MCF 10A (cell line): ENCODE measurements at regions not wholly inside any gene's neighbourhood (a gene's known extent, or its start where the extent isn't known, plus 50 kb on each side); places are given as distances from the start of the nearest gene placed in this dataset.

Experiments used
- BruUV-seq: library from RNA; stranded (reverse); fragments of 400-500 nt; replicated peaks from 2 replicates; lab custom pipeline; 2021; lab: Mats Ljungman, UMichigan
- CTCF ChIA-PET: fragments of 300-600 bp; sonication (Branson Sonifier 250); formaldehyde crosslinking; extraction: SDS; loops from one replicate; lab custom pipeline; 2021; ENCODE audit warnings: antibody characterized with exemption, inconsistent platforms; lab: Yijun Ruan, JAX
- POLR2A ChIA-PET: fragments of 300-600, 350-650 bp; sonication (Branson Sonifier 250); formaldehyde crosslinking; extraction: SDS; loops from one replicate; lab custom pipeline; 2020; ENCODE audit warnings: antibody characterized with exemption, inconsistent platforms; lab: Yijun Ruan, JAX
- DNase-seq: peaks from one replicate; pipeline ENCODE4 v3.0.0-alpha.2; 2018; ENCODE audit not compliant: unreplicated experiment
- H3K27ac Mint-ChIP-seq: one replicate; pipeline ENCODE4 v1.8.0; 2022; ENCODE audit warnings: mild to moderate bottlenecking, low read depth, mixed read lengths; ENCODE audit not compliant: unreplicated experiment
- H3K27me3 Mint-ChIP-seq: one replicate; pipeline ENCODE4 v1.8.0; 2022; ENCODE audit warnings: mixed read lengths; ENCODE audit not compliant: insufficient read depth, unreplicated experiment
- H3K36me3 Mint-ChIP-seq: one replicate; pipeline ENCODE4 v1.8.0; 2022; ENCODE audit warnings: mild to moderate bottlenecking, moderate library complexity, mixed read lengths; ENCODE audit not compliant: insufficient read depth, unreplicated experiment
- H3K4me1 Mint-ChIP-seq: one replicate; pipeline ENCODE4 v1.8.0; 2022; ENCODE audit warnings: mixed read lengths; ENCODE audit not compliant: insufficient read depth, unreplicated experiment
- H3K4me3 Mint-ChIP-seq: one replicate; pipeline ENCODE4 v1.8.0; 2022; ENCODE audit warnings: mild to moderate bottlenecking, moderate library complexity, mixed read lengths; ENCODE audit not compliant: unreplicated experiment
- H3K9me3 Mint-ChIP-seq: one replicate; pipeline ENCODE4 v1.8.0; 2022; ENCODE audit warnings: mixed read lengths; ENCODE audit not compliant: unreplicated experiment
- intact Hi-C: fragments of 100-400 bp; cut with micrococcal nuclease; formaldehyde crosslinking; loops from 2 replicates; pipeline ENCODE4 v1.14.1; 2022
- TF ChIP-seq, protein P1 (sequence below): fragments of 200-600 bp; IDR thresholded peaks from one replicate; pipeline ENCODE4 v1.8.0; 2022; ENCODE audit warnings: antibody characterized with exemption, mild to moderate bottlenecking; ENCODE audit not compliant: unreplicated experiment

DNA sequence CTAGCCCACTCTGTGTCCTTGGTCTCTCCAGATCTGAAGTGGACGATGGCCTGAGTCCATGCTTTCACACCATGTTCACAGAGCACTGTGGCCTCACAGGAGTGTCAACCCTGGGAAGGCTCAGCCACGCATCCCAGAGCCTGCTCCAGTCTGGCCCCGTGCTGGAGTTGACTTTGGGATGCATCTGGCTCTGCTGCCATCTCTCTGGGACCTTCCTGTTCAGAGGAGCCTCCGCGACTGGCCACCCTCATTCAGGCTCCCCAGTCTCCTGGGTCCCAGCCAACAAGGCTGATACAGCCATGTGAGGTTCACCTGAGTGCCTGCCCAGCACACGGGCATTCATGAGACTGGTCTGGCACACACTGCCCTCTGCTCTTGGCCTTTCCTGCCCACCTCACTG lies 199.7 kb upstream of the RAB6C start:
- Mint-ChIP-seq H3K36me3 (no peaks in the 10 kb centered on the region), H3K4me3 (no peak overlapping the region), H3K27ac (no peak overlapping the region), H3K9me3 (peaks cover 8% of the 10 kb centered on the region), H3K27me3 (no peaks in the 10 kb centered on the region), H3K4me1 (no peaks in the 10 kb centered on the region)
- CTCF ChIA-PET = interaction anchor here (1.0 kb wide), 1 partner anchor 12 kb away, joined by 3 read pairs; no protein-coding TSS in a partner anchor
- POLR2A ChIA-PET = no interaction called here
- BruUV-seq = no TSS peak
- intact Hi-C loops = no loop called here
- TF ChIP-seq, protein P1, sequence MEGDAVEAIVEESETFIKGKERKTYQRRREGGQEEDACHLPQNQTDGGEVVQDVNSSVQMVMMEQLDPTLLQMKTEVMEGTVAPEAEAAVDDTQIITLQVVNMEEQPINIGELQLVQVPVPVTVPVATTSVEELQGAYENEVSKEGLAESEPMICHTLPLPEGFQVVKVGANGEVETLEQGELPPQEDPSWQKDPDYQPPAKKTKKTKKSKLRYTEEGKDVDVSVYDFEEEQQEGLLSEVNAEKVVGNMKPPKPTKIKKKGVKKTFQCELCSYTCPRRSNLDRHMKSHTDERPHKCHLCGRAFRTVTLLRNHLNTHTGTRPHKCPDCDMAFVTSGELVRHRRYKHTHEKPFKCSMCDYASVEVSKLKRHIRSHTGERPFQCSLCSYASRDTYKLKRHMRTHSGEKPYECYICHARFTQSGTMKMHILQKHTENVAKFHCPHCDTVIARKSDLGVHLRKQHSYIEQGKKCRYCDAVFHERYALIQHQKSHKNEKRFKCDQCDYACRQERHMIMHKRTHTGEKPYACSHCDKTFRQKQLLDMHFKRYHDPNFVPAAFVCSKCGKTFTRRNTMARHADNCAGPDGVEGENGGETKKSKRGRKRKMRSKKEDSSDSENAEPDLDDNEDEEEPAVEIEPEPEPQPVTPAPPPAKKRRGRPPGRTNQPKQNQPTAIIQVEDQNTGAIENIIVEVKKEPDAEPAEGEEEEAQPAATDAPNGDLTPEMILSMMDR = no peak
- DNase-seq = no peak

DNA sequence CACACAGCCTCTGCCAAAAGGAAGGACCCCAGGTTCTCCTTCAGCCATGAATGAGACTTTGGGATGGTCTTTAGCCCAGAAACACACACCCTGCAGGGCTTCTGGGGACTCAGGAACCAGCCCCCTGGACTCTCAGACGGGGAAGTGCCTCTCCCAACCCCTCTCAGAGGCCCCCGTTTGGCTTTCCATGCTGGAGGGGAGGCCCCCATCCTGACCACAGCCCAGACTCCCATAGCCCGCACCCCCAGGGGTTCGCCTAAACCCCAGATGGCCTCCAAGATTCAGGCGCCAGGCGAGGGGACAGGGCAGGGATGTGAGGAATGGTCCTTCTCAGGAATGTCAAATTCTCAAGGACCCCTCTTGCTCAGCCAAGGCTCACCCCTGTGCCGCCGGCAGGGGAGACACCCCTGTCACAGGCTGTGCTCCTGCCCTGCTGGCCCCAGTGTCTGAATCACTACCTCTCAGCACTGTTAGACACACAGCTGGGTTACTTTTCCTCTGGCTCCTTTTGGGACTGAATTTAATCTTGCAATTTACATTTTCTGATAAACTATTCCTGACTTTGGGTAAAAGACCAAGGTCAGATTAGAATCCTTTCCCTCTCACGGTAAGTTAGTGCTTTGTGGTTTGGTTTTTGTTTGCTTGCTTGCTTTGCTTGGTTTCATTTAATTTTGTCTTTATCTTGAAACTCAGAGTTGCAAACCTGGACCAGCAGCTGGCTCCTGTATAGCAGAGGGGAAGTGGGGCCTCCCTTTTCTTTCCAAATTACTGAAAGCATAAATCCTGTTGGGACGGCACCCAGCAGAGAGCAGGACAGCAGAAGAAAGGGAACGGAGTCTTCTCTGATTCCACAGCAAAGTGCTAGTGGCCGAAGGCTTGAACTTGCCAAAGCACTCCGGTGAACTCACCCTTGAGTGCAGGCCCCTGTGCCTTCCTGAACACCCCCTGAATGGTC lies 198.9 kb upstream of the RAB6C start:
- Mint-ChIP-seq H3K27me3 (no peaks in the 10 kb centered on the region), H3K4me1 (no peaks in the 10 kb centered on the region), H3K4me3 (no peak overlapping the region), H3K27ac (no peak overlapping the region), H3K9me3 (peaks cover 8% of the 10 kb centered on the region), H3K36me3 (no peaks in the 10 kb centered on the region)
- DNase-seq = no peak
- ChIA-PET CTCF (interaction anchor here (1.0 to 1.6 kb wide), 2 partner anchors 11 to 32 kb away, joined by 3 to 5 read pairs; no protein-coding TSS in a partner anchor), POLR2A (no interaction called here)
- TF ChIP-seq, protein P1 = no peak
- intact Hi-C loops = no loop called here
- no TSS peak for BruUV-seq

DNA sequence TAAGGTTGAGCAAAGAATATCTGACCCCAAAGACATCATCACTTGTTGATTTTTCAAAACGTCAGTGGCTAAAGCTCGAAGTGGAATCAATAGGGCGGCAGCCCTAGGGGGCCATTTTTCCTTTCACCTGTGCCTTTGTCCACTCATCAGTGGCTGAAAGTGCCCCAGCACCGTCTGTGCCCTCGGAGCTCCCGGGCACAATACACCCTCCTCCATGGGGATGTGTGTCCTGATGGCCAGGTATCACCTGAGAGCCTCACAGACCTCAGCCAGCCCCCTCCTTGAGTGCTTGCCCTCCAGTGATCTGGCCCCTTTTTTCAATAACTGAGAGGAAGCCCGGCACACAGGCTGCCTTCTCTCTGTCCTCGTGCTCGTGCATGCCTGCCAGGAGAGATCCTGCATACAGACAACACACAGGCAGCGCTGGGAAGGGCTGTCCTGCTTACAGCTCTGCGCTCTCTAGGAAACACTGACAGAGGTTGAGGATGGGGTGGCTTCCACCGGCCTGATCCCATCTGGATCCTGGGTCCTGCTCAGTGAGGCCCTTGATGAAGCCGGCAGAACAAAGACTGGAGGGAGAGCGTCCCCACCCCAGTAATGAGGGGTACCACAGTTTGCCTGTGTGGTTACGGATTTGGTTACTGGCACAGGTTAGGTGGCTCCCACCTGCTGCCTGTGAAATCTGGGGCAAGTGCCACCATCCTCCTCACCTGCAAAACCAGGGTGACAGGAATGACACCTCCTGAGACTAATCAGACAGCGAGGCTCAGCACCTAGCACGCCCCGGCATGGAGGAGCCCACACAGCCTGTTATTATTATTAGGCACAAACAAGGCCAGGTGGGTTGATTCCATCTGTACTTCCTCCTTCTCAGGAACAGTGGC lies 197.5 kb upstream of the RAB6C start:
- Mint-ChIP-seq H3K36me3 (no peaks in the 10 kb centered on the region), H3K27me3 (no peaks in the 10 kb centered on the region), H3K27ac (no peak overlapping the region), H3K9me3 (peaks cover 8% of the 10 kb centered on the region), H3K4me3 (no peak overlapping the region), H3K4me1 (no peaks in the 10 kb centered on the region)
- POLR2A ChIA-PET = no interaction called here
- intact Hi-C loops = no loop called here
- BruUV-seq = no TSS peak
- no peak for DNase-seq
- TF ChIP-seq, protein P1 = no peak
- CTCF ChIA-PET = interaction anchor here (1.6 kb wide), 1 partner anchor 33 kb away, joined by 5 read pairs; no protein-coding TSS in a partner anchor

DNA sequence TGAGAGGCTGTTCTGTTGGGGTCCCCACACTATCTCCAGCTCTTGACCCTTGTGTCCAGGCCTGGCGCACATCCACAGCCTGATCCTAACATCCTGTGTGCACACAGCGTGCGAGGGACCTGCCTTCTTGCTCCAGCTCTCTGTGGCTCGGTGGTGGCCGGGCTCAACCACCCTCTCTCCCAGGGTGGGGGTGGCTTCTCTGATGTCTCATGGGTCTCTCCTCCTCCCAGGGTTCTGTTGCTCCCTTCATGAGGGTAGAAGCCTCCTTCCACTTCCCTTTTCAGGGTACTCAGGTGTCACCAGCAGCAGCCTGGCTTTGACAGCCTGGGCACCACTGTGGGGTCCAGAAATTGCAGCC lies 196.9 kb upstream of the RAB6C start:
- Mint-ChIP-seq H3K36me3 (no peaks in the 10 kb centered on the region), H3K27ac (no peak overlapping the region), H3K9me3 (peaks cover 8% of the 10 kb centered on the region), H3K27me3 (no peaks in the 10 kb centered on the region), H3K4me3 (no peak overlapping the region), H3K4me1 (no peaks in the 10 kb centered on the region)
- intact Hi-C loops = no loop called here
- ChIA-PET CTCF (interaction anchor here (0.5 to 1.6 kb wide), 2 partner anchors 34 to 105 kb away, joined by 3 to 5 read pairs; no protein-coding TSS in a partner anchor), POLR2A (no interaction called here)
- no peak for DNase-seq
- TF ChIP-seq, protein P1 = no peak
- no TSS peak for BruUV-seq
